Fibroblast of pulmonary artery (primary cell): ENCODE measurements at regions not wholly inside any gene's neighbourhood (a gene's known extent, or its start where the extent isn't known, plus 50 kb on each side); places are given as distances from the start of the nearest gene placed in this dataset.

Experiments used
- DNase-seq: peaks from one replicate; pipeline ENCODE4 v3.0.0-alpha.2; 2010; ENCODE audit warnings: low read depth
- H3K4me3 ChIP-seq: replicated peaks from 2 replicates; pipeline ENCODE4 v1.5.1; 2011; ENCODE audit warnings: low read depth, mild to moderate bottlenecking, control low read depth, low read length, moderate library complexity
- TF ChIP-seq, protein P1 (sequence below): IDR thresholded peaks from 2 replicates; pipeline ENCODE4 v1.5.1; 2011; ENCODE audit warnings: mild to moderate bottlenecking, control low read depth, low read length, inconsistent platforms; ENCODE audit errors: missing control alignments

DNA sequence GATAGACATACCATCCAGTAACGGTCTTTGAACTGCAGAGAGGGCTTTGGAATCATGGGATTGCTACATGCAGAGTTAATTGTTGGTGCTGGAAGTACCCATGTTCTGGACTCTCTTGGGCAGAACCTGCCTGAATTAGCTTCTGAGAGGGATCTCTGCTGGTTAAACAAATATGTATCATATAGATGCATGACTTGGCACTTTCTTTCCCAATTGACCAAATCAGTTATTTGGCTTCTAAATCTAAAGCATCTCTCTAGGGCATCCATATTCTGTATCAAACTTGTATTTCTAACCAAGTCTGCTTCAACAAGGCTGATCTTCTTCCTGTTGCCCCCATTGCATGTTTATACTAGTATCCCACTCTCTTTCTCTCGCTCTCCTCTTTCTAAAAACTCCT is 336.7 kb upstream of the CELF4 start:
- TF ChIP-seq, protein P1, sequence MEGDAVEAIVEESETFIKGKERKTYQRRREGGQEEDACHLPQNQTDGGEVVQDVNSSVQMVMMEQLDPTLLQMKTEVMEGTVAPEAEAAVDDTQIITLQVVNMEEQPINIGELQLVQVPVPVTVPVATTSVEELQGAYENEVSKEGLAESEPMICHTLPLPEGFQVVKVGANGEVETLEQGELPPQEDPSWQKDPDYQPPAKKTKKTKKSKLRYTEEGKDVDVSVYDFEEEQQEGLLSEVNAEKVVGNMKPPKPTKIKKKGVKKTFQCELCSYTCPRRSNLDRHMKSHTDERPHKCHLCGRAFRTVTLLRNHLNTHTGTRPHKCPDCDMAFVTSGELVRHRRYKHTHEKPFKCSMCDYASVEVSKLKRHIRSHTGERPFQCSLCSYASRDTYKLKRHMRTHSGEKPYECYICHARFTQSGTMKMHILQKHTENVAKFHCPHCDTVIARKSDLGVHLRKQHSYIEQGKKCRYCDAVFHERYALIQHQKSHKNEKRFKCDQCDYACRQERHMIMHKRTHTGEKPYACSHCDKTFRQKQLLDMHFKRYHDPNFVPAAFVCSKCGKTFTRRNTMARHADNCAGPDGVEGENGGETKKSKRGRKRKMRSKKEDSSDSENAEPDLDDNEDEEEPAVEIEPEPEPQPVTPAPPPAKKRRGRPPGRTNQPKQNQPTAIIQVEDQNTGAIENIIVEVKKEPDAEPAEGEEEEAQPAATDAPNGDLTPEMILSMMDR = no peak
- H3K4me3 ChIP-seq = no peak overlapping the region
- DNase-seq = no peak

DNA sequence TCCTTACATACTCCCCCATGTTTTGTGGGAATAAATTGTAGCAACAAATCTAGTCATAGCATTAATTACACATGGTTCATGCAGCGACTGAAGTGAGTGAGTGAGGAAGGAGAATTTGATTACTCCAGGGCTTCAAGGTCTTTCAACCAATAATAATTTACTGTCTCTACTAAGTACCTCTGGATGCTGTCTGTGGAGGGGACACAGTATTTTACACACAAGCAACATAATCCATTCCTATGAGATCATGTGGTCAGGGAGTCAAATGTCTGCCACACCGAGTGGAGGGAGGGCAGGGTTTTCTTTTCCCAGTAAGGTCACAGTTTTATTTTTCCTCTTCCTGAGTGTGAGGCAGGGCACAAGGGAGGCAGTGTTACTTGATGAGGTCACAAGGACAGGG is 334.7 kb upstream of the CELF4 start:
- no peak for DNase-seq
- TF ChIP-seq, protein P1 = no peak
- no peak overlapping the region for H3K4me3 ChIP-seq

DNA sequence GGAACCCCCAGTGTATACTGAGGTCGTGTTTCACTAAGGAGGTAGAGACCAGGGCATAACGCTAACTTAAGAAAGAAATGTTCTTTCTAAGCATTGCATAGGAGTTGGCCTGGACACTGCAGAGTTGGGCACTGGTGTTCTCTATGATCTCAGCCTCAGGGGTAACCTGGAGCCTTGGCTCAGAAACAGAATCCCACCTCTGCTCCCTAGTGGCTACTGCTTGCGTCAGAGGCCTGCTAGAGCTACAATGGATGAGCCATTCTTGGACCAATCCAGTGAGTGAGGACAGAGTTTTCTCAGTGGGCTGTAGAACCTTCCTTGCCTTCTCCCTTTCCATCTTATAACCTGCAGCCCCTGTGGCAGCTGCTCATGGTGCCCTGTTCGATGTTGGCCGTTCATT is 324.4 kb upstream of the CELF4 start:
- TF ChIP-seq, protein P1 = no peak
- no peak overlapping the region for H3K4me3 ChIP-seq
- DNase-seq = no peak

DNA sequence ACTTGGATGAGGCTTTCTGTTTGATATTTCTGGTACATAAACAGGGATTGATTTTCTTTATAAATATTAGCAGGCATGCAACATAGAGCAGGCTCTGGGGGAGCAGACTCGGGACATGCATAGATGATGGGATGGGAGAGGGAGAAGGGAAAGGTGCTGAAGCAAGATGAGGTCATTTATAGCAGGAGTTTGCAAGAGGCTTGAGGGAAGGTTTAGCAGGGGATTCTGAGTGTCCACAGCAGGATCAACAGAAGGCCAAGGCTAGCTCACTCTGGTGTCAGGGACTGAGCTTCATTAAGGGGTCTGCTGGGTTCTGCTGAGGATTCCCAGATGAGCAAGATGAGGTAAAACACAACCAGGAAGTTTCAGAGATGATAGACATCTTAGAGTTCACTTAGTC is 309.1 kb upstream of the CELF4 start:
- TF ChIP-seq, protein P1 = no peak
- no peak overlapping the region for H3K4me3 ChIP-seq
- no peak for DNase-seq

DNA sequence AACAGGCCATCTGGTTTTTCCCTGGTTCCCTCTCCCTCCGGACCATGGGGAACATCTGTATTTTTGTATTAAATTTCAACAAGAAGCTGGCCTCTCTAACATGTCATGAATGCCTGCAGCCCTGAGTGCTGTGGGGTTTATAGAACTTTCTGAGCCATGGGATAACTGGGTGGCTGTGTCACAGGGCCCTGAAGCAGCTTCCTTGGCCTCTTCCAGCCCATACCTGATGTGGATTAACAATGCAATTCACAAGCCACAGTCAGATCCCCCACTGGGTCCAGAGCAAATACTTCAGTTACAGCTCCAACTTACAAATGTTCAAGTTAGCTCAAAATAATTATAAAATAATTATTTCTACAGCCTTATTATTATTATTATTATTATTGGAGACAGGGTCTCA is 307.8 kb upstream of the CELF4 start:
- H3K4me3 ChIP-seq = no peak overlapping the region
- no peak for DNase-seq
- TF ChIP-seq, protein P1 = no peak

DNA sequence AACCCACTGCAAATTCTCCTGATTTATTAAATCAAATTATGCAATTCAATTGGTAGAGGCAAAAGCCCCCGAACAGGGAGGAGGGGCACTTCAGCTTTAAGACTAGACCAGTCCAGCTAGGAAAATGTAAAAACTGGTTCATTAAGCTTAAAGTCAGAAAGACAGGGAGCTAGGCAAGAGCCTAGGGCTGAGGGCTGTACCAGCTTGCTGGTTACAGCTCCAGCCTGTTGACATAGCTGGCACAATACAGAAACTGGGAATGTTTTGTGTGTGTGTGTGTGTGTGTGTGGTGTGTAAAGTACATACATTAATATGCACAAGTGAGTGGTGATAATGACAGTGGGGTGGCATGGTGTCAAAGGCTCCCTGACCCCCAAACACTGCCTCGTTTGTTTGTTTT is 307.0 kb upstream of the CELF4 start:
- H3K4me3 ChIP-seq = no peak overlapping the region
- TF ChIP-seq, protein P1 = no peak
- DNase-seq = no peak

DNA sequence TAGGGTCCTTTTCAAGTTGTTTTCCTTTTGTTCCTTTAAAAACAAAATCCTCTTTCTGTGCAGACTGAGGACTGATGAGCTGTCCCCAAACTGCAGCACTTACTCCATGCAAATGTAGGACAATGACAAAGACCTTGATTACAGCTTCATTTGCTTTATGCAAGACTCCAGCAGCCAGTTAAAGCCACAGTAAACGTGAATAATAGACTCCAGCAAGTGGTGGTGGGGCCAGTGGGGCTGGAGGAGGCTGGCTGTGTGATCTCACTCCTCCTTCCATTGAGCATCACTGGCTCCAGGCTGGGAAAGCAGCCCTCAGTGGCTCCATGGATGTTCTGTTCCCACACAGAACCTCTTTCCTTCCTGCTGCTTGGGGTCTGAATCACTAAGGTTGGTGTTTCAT is 306.0 kb upstream of the CELF4 start:
- no peak for DNase-seq
- TF ChIP-seq, protein P1 = no peak
- no peak overlapping the region for H3K4me3 ChIP-seq
